ENCODE measurements at regions not wholly inside any gene's neighbourhood (a gene's known extent, or its start where the extent isn't known, plus 50 kb on each side); places are given as distances from the start of the nearest gene placed in this dataset.

- CTCF ChIA-PET (ENCODE audit: partially characterized antibody) = no interaction called here
- POLR2A ChIA-PET (ENCODE audit: partially characterized antibody) = no interaction called here
- no peak overlapping the region for H2BK12ac ChIP-seq (ENCODE audit: low read depth, low read length)
Measured at GRCh38 chr12:126185025-126185424, 1119.8 kb downstream of the AACS start.

More at GRCh38 chr12:126185025-126185424, 1119.8 kb downstream of the AACS start:
- no peaks in the 10 kb centered on the region for H3K79me1 ChIP-seq (ENCODE audit: low read depth, low read length)
- H3K9ac ChIP-seq (replicated peaks in 1 of 4; ENCODE audit: extremely low read depth in 1 of 4, low read depth in 3 of 4, low read length in 3 of 4) = no peak overlapping the region
- H4K5ac ChIP-seq (ENCODE audit: insufficient read length, low read depth, low read length) = no peak overlapping the region
- no peak overlapping the region for H3K23ac ChIP-seq (ENCODE audit: insufficient read length)
- H3K56ac ChIP-seq (replicated peaks; ENCODE audit: insufficient read length, low read depth, low read length) = no peak overlapping the region
- H3K9me3 ChIP-seq (ENCODE audit: insufficient read depth in 2 of 2, low read depth in 1 of 2, low read length in 1 of 2) = peaks cover 2 to 7% of the 10 kb centered on the region in 2 experiments; a peak in 1 of 4 replicates
- no peak overlapping the region for H2BK120ac ChIP-seq (replicated peaks; ENCODE audit: low read depth, low read length)
- no peaks in the 10 kb centered on the region for H3K4me1 ChIP-seq (replicated peaks in 1 of 4; ENCODE audit: control insufficient read depth in 3 of 4, insufficient read depth in 4 of 4, low read length in 3 of 4)
- WGBS, 2 experiments (ENCODE audit: extremely low coverage in 1 of 2, insufficient coverage in 1 of 2, insufficient read length in 1 of 2, insufficient replicate concordance in 2 of 2, low coverage in 1 of 2, low lambda C conversion rate in 2 of 2, missing lambda C conversion rate in 1 of 2) = 94% methylated on average over 1 of the region's 1 CpG; no CpG with 5 or more reads in 1 of the 2 experiments
- DNase-seq (ENCODE audit: low read depth in 1 of 2, low spot score in 2 of 2) (no peak), FAIRE-seq (no peak)
- no peak overlapping the region for H3K4me2 ChIP-seq (ENCODE audit: insufficient read depth in 1 of 2, low read depth in 2 of 2, low read length in 2 of 2)
- H3K18ac ChIP-seq (ENCODE audit: extremely low read depth, low read length) = no peak overlapping the region
- H3K27ac ChIP-seq (ENCODE audit: low read depth, low read length) = no peak overlapping the region
- H2AFZ ChIP-seq (ENCODE audit: low read length) = no peak overlapping the region
- H3K27me3 ChIP-seq (replicated peaks in 1 of 4; ENCODE audit: control insufficient read depth in 3 of 4, extremely low read depth in 1 of 4, insufficient read depth in 3 of 4, low read length in 3 of 4) = peaks cover 0 to 4% (median 1%) of the 10 kb centered on the region in 4 experiments; a peak in 2 of 7 replicates
- H3K14ac ChIP-seq (ENCODE audit: insufficient read length) = no peak overlapping the region
- no peak overlapping the region for H2AK5ac ChIP-seq (ENCODE audit: low read depth, low read length)
- no peaks in the 10 kb centered on the region for H4K20me1 ChIP-seq (replicated peaks in 1 of 2; ENCODE audit: control insufficient read depth in 1 of 2, insufficient read depth in 2 of 2, low read length in 2 of 2)
- H3K4me3 ChIP-seq (ENCODE audit: extremely low read depth in 1 of 4, insufficient read depth in 2 of 4, low read depth in 3 of 4, low read length in 4 of 4) = no peak overlapping the region
- no peaks in the 10 kb centered on the region for H3K36me3 ChIP-seq (ENCODE audit: control insufficient read depth in 2 of 4, insufficient read depth in 4 of 4, low read length in 3 of 4)
- H3K79me2 ChIP-seq (ENCODE audit: control insufficient read depth in 1 of 2, insufficient read depth in 2 of 2, low read length in 2 of 2) = no peaks in the 10 kb centered on the region
- H4K8ac ChIP-seq (ENCODE audit: extremely low read depth, insufficient read depth, low read length) = no peak overlapping the region
- no peak overlapping the region for H2BK15ac ChIP-seq (ENCODE audit: low read length)
- no peak overlapping the region for H2BK5ac ChIP-seq (ENCODE audit: low read depth, low read length)
- no peak overlapping the region for H2BK20ac ChIP-seq (ENCODE audit: low read length)
- H4K91ac ChIP-seq (replicated peaks; ENCODE audit: insufficient read length, low read length) = no peak overlapping the region
- no peak for TF ChIP-seq EP300 (IDR thresholded peaks at IDR 0.05; ENCODE audit: borderline replicate concordance in 1 of 2, low read depth in 2 of 2, low read length in 2 of 2)
- no peak for TF ChIP-seq CBX8 (IDR thresholded peaks at IDR 0.05; ENCODE audit: borderline replicate concordance, low read depth, low read length)
- no peak for TF ChIP-seq NANOG (IDR thresholded peaks at IDR 0.05; ENCODE audit: insufficient read depth, low read depth, low read length, poor library complexity, severe bottlenecking)
- no peak for TF ChIP-seq TBP (IDR thresholded peaks at IDR 0.05; ENCODE audit: low read depth, low read length)
- no peak for TF ChIP-seq TAF7 (optimal IDR thresholded peaks at IDR 0.05; ENCODE audit: borderline replicate concordance, low read depth, low read length)
- no peak for TF ChIP-seq MAX (IDR thresholded peaks at IDR 0.05)
- no peak for TF ChIP-seq HDAC6 (IDR thresholded peaks at IDR 0.05; ENCODE audit: low read depth, low read length)
- TF ChIP-seq CTBP2 (IDR thresholded peaks at IDR 0.05; ENCODE audit: borderline replicate concordance, insufficient read depth, insufficient read length, low read length) = no peak
- H3K4ac ChIP-seq (replicated peaks; ENCODE audit: insufficient read length, low read depth, low read length) = no peak overlapping the region
- H3K23me2 ChIP-seq (ENCODE audit: low read depth, low read length) = no peaks in the 10 kb centered on the region; the same call in 1 of the 2 replicates
